ENCODE measurements at regions not wholly inside any gene's neighbourhood (a gene's known extent, or its start where the extent isn't known, plus 50 kb on each side); places are given as distances from the start of the nearest gene placed in this dataset.

DNA sequence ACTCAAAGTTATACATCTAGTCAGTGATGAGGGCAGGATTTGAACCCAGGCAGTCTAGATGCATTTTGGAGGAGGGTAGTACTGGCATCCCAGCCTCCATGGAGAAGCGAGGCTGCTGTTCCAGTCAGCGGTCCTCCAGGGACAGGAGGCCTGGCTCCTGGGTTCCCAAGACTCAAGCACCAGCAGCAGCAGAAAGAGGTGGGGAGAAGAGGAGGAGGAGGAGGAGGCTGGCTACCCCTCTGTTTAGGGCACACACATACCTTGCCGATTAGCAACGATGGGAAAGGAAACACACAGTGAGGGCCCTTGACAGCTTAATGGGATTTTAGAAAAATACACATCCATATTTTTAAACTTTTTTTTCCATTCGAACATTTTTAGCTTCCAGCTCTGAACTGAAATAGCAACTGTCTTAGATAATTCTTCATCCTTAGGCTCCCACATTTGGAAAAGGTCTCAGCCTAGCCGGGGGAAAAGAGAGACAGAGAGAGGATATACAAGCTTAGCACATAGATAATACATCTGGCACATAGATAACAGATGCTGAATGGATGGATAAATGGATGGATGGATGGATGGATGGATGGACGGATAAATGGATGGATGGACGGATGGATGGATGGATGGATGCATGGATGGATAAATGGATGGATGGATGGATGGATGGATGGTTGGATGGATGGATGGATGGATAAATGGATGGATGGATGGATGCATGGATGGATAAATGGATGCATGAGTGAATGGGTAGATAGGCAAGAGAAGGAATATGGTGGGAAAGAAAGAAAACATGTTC is 87.9 kb downstream of the LBH start:
- TF ChIP-seq CTCF (IDR thresholded peaks at IDR 0.05) (no peak), POLR2A (IDR thresholded peaks at IDR 0.05; ENCODE audit: low read length) (no peak), RFX5 (IDR thresholded peaks at IDR 0.05) (no peak), MYC (IDR thresholded peaks at IDR 0.05; ENCODE audit: borderline replicate concordance, low read length) (no peak), CBX8 (IDR thresholded peaks at IDR 0.05) (no peak), FOSL2 (IDR thresholded peaks at IDR 0.05) (no peak), FOSL2 (CRISPR knock-in tag; IDR thresholded peaks at IDR 0.05) (no peak), ESRRA (IDR thresholded peaks at IDR 0.05; ENCODE audit: borderline replicate concordance, low read length) (no peak), RAD21 (conservative IDR thresholded peaks at IDR 0.05 in 1 of 2, IDR thresholded peaks at IDR 0.05 in 1 of 2) (no peak), RNF2 (IDR thresholded peaks at IDR 0.05; ENCODE audit: borderline replicate concordance, low read depth) (no peak), TP53 (CRISPR knock-in tag; IDR thresholded peaks at IDR 0.05) (no peak), MAFK (IDR thresholded peaks at IDR 0.05; ENCODE audit: partially characterized antibody) (no peak), RCOR1 (IDR thresholded peaks at IDR 0.05; ENCODE audit: low read depth, low read length) (no peak)
- TF ChIP-seq, protein P1, sequence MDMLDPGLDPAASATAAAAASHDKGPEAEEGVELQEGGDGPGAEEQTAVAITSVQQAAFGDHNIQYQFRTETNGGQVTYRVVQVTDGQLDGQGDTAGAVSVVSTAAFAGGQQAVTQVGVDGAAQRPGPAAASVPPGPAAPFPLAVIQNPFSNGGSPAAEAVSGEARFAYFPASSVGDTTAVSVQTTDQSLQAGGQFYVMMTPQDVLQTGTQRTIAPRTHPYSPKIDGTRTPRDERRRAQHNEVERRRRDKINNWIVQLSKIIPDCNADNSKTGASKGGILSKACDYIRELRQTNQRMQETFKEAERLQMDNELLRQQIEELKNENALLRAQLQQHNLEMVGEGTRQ (IDR thresholded peaks at IDR 0.05) = no peak
